IMR-90 (cell line): ENCODE measurements at regions not wholly inside any gene's neighbourhood (a gene's known extent, or its start where the extent isn't known, plus 50 kb on each side); places are given as distances from the start of the nearest gene placed in this dataset.

Source experiments
- ATAC-seq: fragments of 200-7000 bp; cut with Tn5 transposase; 2 replicates; pipeline ENCODE4 v1.9.1; 2020; ENCODE audit warnings: low read depth, mild to moderate bottlenecking, moderate library complexity
- BruUV-seq: library from RNA; stranded (reverse); fragments of 400-500 nt; replicated peaks from 2 replicates; lab custom pipeline; 2021; lab: Mats Ljungman, UMichigan
- CTCF ChIA-PET: fragments of 300-600 bp; formaldehyde crosslinking; extraction: SDS; loops from one replicate; lab custom pipeline; 2021; ENCODE audit warnings: antibody characterized with exemption; lab: Yijun Ruan, JAX
- POLR2A ChIA-PET: fragments of 300-600 bp; sonication (Branson Sonifier 250); formaldehyde crosslinking; loops from one replicate; lab custom pipeline; 2022; ENCODE audit warnings: antibody characterized with exemption; ENCODE audit not compliant: unreplicated experiment; lab: Charles Lee
- DNase-seq: peaks from one replicate; pipeline ENCODE4 v3.0.0; 2013
- H2AFZ ChIP-seq: replicated peaks from 2 replicates; pipeline ENCODE3; 2013; ENCODE audit warnings: low read length, mild to moderate bottlenecking; ENCODE audit not compliant: poor library complexity
- H2AK5ac ChIP-seq: 2 replicates; pipeline ENCODE4 v1.6.1; 2013; ENCODE audit warnings: low read depth, low read length, inconsistent platforms
- H2AK9ac ChIP-seq: replicated peaks from 2 replicates; pipeline ENCODE3; 2013; ENCODE audit warnings: mild to moderate bottlenecking, low read depth, low read length, moderate library complexity; ENCODE audit not compliant: poor library complexity
- H2BK120ac ChIP-seq: 2 replicates; pipeline ENCODE4 v1.6.1; 2013; ENCODE audit warnings: low read depth, low read length, inconsistent platforms
- H2BK15ac ChIP-seq: 3 replicates; pipeline ENCODE4 v1.6.1; 2013; ENCODE audit warnings: low read depth, low read length, inconsistent platforms
- H2BK20ac ChIP-seq: 2 replicates; pipeline ENCODE4 v1.6.1; 2013; ENCODE audit warnings: low read depth, mild to moderate bottlenecking, inconsistent platforms, low read length, moderate library complexity
- H2BK5ac ChIP-seq: 2 replicates; pipeline ENCODE4 v1.6.1; 2013; ENCODE audit warnings: mild to moderate bottlenecking, low read depth, low read length, inconsistent platforms; ENCODE audit not compliant: poor library complexity, severe bottlenecking
- H3K14ac ChIP-seq: replicated peaks from 2 replicates; pipeline ENCODE4 v1.6.1; 2013; ENCODE audit warnings: low read depth, low read length, inconsistent platforms
- H3K18ac ChIP-seq: 2 replicates; pipeline ENCODE4 v1.6.1; 2013; ENCODE audit warnings: low read depth, low read length, control low read depth
- H3K23ac ChIP-seq: 2 replicates; pipeline ENCODE4 v1.6.1; 2013; ENCODE audit warnings: low read depth, low read length, inconsistent platforms
- H3K27ac ChIP-seq: 2 replicates; pipeline ENCODE4 v1.5.1; 2013; ENCODE audit warnings: mild to moderate bottlenecking, control low read depth, low read length; ENCODE audit not compliant: insufficient read depth
- H3K27me3 ChIP-seq: 2 replicates; pipeline ENCODE4 v1.6.1; 2013; ENCODE audit warnings: low read length; ENCODE audit not compliant: control insufficient read depth, insufficient read depth
- H3K36me3 ChIP-seq: 2 replicates; pipeline ENCODE4 v1.6.1; 2013; ENCODE audit warnings: low read length, mixed read lengths; ENCODE audit not compliant: control insufficient read depth, insufficient read depth
- H3K4ac ChIP-seq: 2 replicates; pipeline ENCODE4 v1.6.1; 2013; ENCODE audit warnings: low read depth, low read length, inconsistent platforms
- H3K4me1 ChIP-seq: 2 replicates; pipeline ENCODE4 v1.6.1; 2013; ENCODE audit warnings: low read length, mixed read lengths; ENCODE audit not compliant: control insufficient read depth, insufficient read depth
- H3K4me2 ChIP-seq: 2 replicates; pipeline ENCODE4 v1.6.1; 2013; ENCODE audit warnings: low read depth, mild to moderate bottlenecking, control low read depth, low read length, moderate library complexity
- H3K4me3 ChIP-seq: 2 replicates; pipeline ENCODE4 v1.5.1; 2013; ENCODE audit warnings: low read depth, mild to moderate bottlenecking, control low read depth, low read length, moderate library complexity; ENCODE audit not compliant: insufficient read depth
- H3K56ac ChIP-seq: 2 replicates; pipeline ENCODE4 v1.6.1; 2013; ENCODE audit warnings: low read length, inconsistent platforms; ENCODE audit not compliant: insufficient read depth; ENCODE audit errors: extremely low read depth
- H3K79me1 ChIP-seq, 2 experiments: 2 replicates each; pipeline ENCODE4 v1.6.1; 2013; ENCODE audit warnings: low read length in 2 of 2, inconsistent platforms in 1 of 2, low read depth in 1 of 2
- H3K9ac ChIP-seq: 2 replicates; pipeline ENCODE4 v1.6.1; 2013; ENCODE audit warnings: low read depth, low read length, control low read depth
- H3K9me1 ChIP-seq: 2 replicates; pipeline ENCODE4 v1.6.1; 2013; ENCODE audit warnings: low read length, inconsistent platforms; ENCODE audit not compliant: insufficient read depth
- H3K9me3 ChIP-seq: 2 replicates; pipeline ENCODE4 v1.6.1; 2013; ENCODE audit warnings: low read length; ENCODE audit not compliant: control insufficient read depth, insufficient read depth
- H4K20me1 ChIP-seq: 2 replicates; pipeline ENCODE4 v1.6.1; 2013; ENCODE audit warnings: low read length, inconsistent platforms; ENCODE audit not compliant: insufficient read depth
- H4K5ac ChIP-seq: 2 replicates; pipeline ENCODE4 v1.6.1; 2013; ENCODE audit warnings: mild to moderate bottlenecking, low read depth, low read length, control low read depth
- H4K8ac ChIP-seq, 2 experiments: 2 replicates each; pipeline ENCODE4 v1.6.1; 2013; ENCODE audit warnings: low read depth in 2 of 2, low read length in 2 of 2, control low read depth in 1 of 2, inconsistent platforms in 1 of 2
- H4K91ac ChIP-seq: 2 replicates; pipeline ENCODE4 v1.6.1; 2013; ENCODE audit warnings: low read depth, low read length, inconsistent platforms; ENCODE audit not compliant: insufficient read depth
- BHLHE40 ChIP-seq: fragments of 150-350 bp; IDR thresholded peaks from 2 replicates; pipeline ENCODE4 v1.6.1; 2016; ENCODE audit warnings: mild to moderate bottlenecking, low read depth, low read length
- CEBPB ChIP-seq: IDR thresholded peaks from 2 replicates; pipeline ENCODE4 v1.6.1; 2012; ENCODE audit warnings: low read depth, low read length, improper control_type of control experiment
- CHD1 ChIP-seq: IDR thresholded peaks from 2 replicates; pipeline ENCODE4 v1.6.1; 2012; ENCODE audit warnings: low read depth, low read length, improper control_type of control experiment
- CTCF ChIP-seq: conservative IDR thresholded peaks from 2 replicates; pipeline ENCODE4 v1.5.1; 2012; ENCODE audit warnings: mild to moderate bottlenecking, low read depth, low read length, improper control_type of control experiment
- ELK1 ChIP-seq: fragments of 150-350 bp; IDR thresholded peaks from 2 replicates; pipeline ENCODE4 v1.6.1; 2016; ENCODE audit warnings: low read depth, mild to moderate bottlenecking, low read length, moderate library complexity, borderline replicate concordance
- FOS ChIP-seq: fragments of 150-350 bp; IDR thresholded peaks from 2 replicates; pipeline ENCODE4 v1.6.1; 2016; ENCODE audit warnings: low read depth, low read length
- MAFK ChIP-seq: IDR thresholded peaks from 2 replicates; pipeline ENCODE4 v1.6.1; 2012; ENCODE audit warnings: low read depth, low read length, improper control_type of control experiment
- MXI1 ChIP-seq: IDR thresholded peaks from 2 replicates; pipeline ENCODE4 v1.6.1; 2012; ENCODE audit warnings: low read depth, mild to moderate bottlenecking, low read length, moderate library complexity, borderline replicate concordance
- POLR2A ChIP-seq: IDR thresholded peaks from 2 replicates; pipeline ENCODE4 v1.6.1; 2012; ENCODE audit warnings: mild to moderate bottlenecking, low read depth, low read length
- RAD21 ChIP-seq: IDR thresholded peaks from 2 replicates; pipeline ENCODE4 v1.6.1; 2012; ENCODE audit warnings: low read length, improper control_type of control experiment
- RCOR1 ChIP-seq: IDR thresholded peaks from 2 replicates; pipeline ENCODE4 v1.6.1; 2012; ENCODE audit warnings: mild to moderate bottlenecking, low read length, improper control_type of control experiment; ENCODE audit not compliant: insufficient replicate concordance
- RFX5 ChIP-seq: IDR thresholded peaks from 2 replicates; pipeline ENCODE4 v1.8.0; 2012; ENCODE audit warnings: low read depth, mild to moderate bottlenecking, low read length, moderate library complexity
- SMC3 ChIP-seq: fragments of 150-350 bp; IDR thresholded peaks from 2 replicates; pipeline ENCODE4 v1.6.1; 2016; ENCODE audit warnings: low read depth, mild to moderate bottlenecking, antibody characterized with exemption, low read length, moderate library complexity
- USF2 ChIP-seq: fragments of 150-350 bp; IDR thresholded peaks from 2 replicates; pipeline ENCODE4 v1.6.1; 2017; ENCODE audit warnings: mild to moderate bottlenecking, antibody characterized with exemption, low read length, low read depth
- WGBS, 2 experiments: methylation state at CpG; one replicate each; pipeline versions ENCODE4 v1.1.5 to v1.1.7; 2013; ENCODE audit warnings: missing lambda C conversion rate in 2 of 2; ENCODE audit not compliant: insufficient read length in 1 of 2; ENCODE audit errors: extremely low coverage in 2 of 2; 5-methylcytosine and 5-hydroxymethylcytosine counted together
- dilution Hi-C: fragments of 300-500 bp; cut with HindIII; formaldehyde crosslinking; loops from one replicate; pipeline ENCODE4 v1.14.3; 2018; ENCODE audit warnings: low sequenced_read_pairs; ENCODE audit not compliant: unreplicated experiment
- in situ Hi-C: fragments of 300-500 bp; cut with MboI; formaldehyde crosslinking; loops from 3 replicates; pipeline ENCODE4 v1.14.3; 2019; ENCODE audit warnings: low sequenced_read_pairs, inconsistent platforms, mixed read lengths
- intact Hi-C: fragments of 100-400 bp; cut with micrococcal nuclease; formaldehyde crosslinking; loops from 2 replicates; pipeline ENCODE4 v1.10.0; 2022

- dilution Hi-C loops (no loop called here), in situ Hi-C loops (no loop called here), intact Hi-C loops (no loop called here)
- Histone ChIP-seq H4K91ac (no peak overlapping the region), H3K4me1 (peaks cover 2% of the 10 kb centered on the region; the same call in 1 of the 2 replicates), H3K4ac (no peak overlapping the region), H2BK120ac (no peak overlapping the region), H3K56ac (no peak overlapping the region), H2BK20ac (no peak overlapping the region), H3K4me2 (no peak overlapping the region), H2BK15ac (no peak overlapping the region), H3K23ac (no peak overlapping the region), H2AK9ac (no peak overlapping the region), H3K18ac (no peak overlapping the region), H3K9me1 (no peaks in the 10 kb centered on the region), H2AK5ac (no peak overlapping the region), H3K9me3 (no peaks in the 10 kb centered on the region), H4K5ac (no peak overlapping the region; the same call in 1 of the 2 replicates), H3K4me3 (no peak overlapping the region), H2AFZ (no peak overlapping the region), H2BK5ac (no peak overlapping the region), H3K14ac (no peak overlapping the region), H3K27me3 (no peaks in the 10 kb centered on the region), H3K9ac (no peak overlapping the region), H3K36me3 (no peaks in the 10 kb centered on the region), H4K8ac (no peak overlapping the region), H4K20me1 (no peaks in the 10 kb centered on the region), H3K79me1 (no peaks in the 10 kb centered on the region), H3K27ac (no peak overlapping the region)
- 75% methylated on average over 2 of the region's 4 CpGs; no CpG with 5 or more reads in 1 of the 2 experiments for WGBS, 2 experiments
- ChIA-PET POLR2A (no interaction called here), CTCF (no interaction called here)
- BruUV-seq: no TSS peak
- no peak for TF ChIP-seq MAFK
- TF ChIP-seq MXI1: no peak
- no peak for TF ChIP-seq USF2
- no peak for TF ChIP-seq ELK1
- TF ChIP-seq FOS: no peak
- no peak for TF ChIP-seq SMC3
- TF ChIP-seq RFX5: no peak
- no peak for TF ChIP-seq CTCF
- no peak for TF ChIP-seq CEBPB
- no peak for TF ChIP-seq RCOR1
- no peak for TF ChIP-seq POLR2A
- TF ChIP-seq CHD1: no peak
- TF ChIP-seq RAD21: no peak
- no peak for TF ChIP-seq BHLHE40
- ATAC-seq (peak; percentile 21; the same call in 1 of the 2 replicates), DNase-seq (peak; percentile 13)
These were observed 380.3 kb upstream of the TNC start for GRCh38 chr9:115498303-115498702.
